Brain microvascular endothelial cell (primary cell): ENCODE measurements at regions not wholly inside any gene's neighbourhood (a gene's known extent, or its start where the extent isn't known, plus 50 kb on each side); places are given as distances from the start of the nearest gene placed in this dataset.
"Not testable (repeated sequence)": the region's sequence is repeated elsewhere in the genome, so short reads cannot be mapped to it uniquely, and the experiment has no call there.

ENCODE experiments used
- DNase-seq: peaks from one replicate; pipeline ENCODE4 v3.0.0-alpha.2; 2020
- H3K27ac ChIP-seq: fragments of 250-450 bp; sonication (Bioruptor Pico); 2 replicates; pipeline ENCODE4 v1.5.1; 2020; ENCODE audit warnings: mild to moderate bottlenecking, moderate library complexity
- H3K27me3 ChIP-seq: fragments of 250-450 bp; sonication (Bioruptor Pico); replicated peaks from 2 replicates; pipeline ENCODE4 v1.5.1; 2020; ENCODE audit warnings: mild to moderate bottlenecking
- H3K36me3 ChIP-seq: fragments of 250-450 bp; sonication (Bioruptor Pico); replicated peaks from 2 replicates; pipeline ENCODE4 v1.5.1; 2020; ENCODE audit warnings: mild to moderate bottlenecking
- H3K4me3 ChIP-seq: 2 replicates; pipeline ENCODE4 v1.5.1; 2011; ENCODE audit warnings: low read depth, mild to moderate bottlenecking, control low read depth, low read length, moderate library complexity
- CTCF ChIP-seq: IDR thresholded peaks from 2 replicates; pipeline ENCODE4 v1.5.1; 2011; ENCODE audit warnings: low read depth, mild to moderate bottlenecking, moderate library complexity, low read length, control low read depth, inconsistent platforms; ENCODE audit errors: missing control alignments
- in situ Hi-C: cut with HindIII; loops from 2 replicates; pipeline ENCODE4 v1.10.0; 2017; ENCODE audit warnings: low sequenced_read_pairs, low pct_ligation_motif_present

- no peaks in the 10 kb centered on the region for H3K36me3 ChIP-seq
- no peak for DNase-seq
- in situ Hi-C loops: no loop called here
- H3K27me3 ChIP-seq: no peaks in the 10 kb centered on the region
- H3K27ac ChIP-seq: no peak overlapping the region
- no peak overlapping the region for H3K4me3 ChIP-seq
- no peak for TF ChIP-seq CTCF
Observed at GRCh38 chr10:106378251-106378650, 786.3 kb downstream of the SORCS1 start.

- no peak for DNase-seq
- no peak overlapping the region for H3K27ac ChIP-seq
- no peaks in the 10 kb centered on the region for H3K27me3 ChIP-seq
- no peaks in the 10 kb centered on the region for H3K36me3 ChIP-seq
- H3K4me3 ChIP-seq: no peak overlapping the region
- TF ChIP-seq CTCF: no peak
- in situ Hi-C loops: no loop called here
Observed at GRCh38 chr10:106370751-106371150, 793.8 kb downstream of the SORCS1 start.

GRCh38 chr10:106360870-106361269 lies 803.6 kb downstream of the SORCS1 start:
- no peaks in the 10 kb centered on the region for H3K36me3 ChIP-seq
- no peaks in the 10 kb centered on the region for H3K27me3 ChIP-seq
- H3K27ac ChIP-seq: no peak overlapping the region
- no peak overlapping the region for H3K4me3 ChIP-seq
- no peak for TF ChIP-seq CTCF
- peak; percentile 53 for DNase-seq
- in situ Hi-C loops: no loop called here

GRCh38 chr10:106355450-106355849 lies 809.1 kb downstream of the SORCS1 start:
- Histone ChIP-seq H3K36me3 (no peaks in the 10 kb centered on the region), H3K27ac (no peak overlapping the region), H3K4me3 (no peak overlapping the region), H3K27me3 (no peaks in the 10 kb centered on the region)
- peak; percentile 44 for TF ChIP-seq CTCF
- in situ Hi-C loops: no loop called here
- no peak for DNase-seq

- TF ChIP-seq CTCF: no peak
- no peak for DNase-seq
- H3K27ac ChIP-seq: no peak overlapping the region
- in situ Hi-C loops: no loop called here
- H3K36me3 ChIP-seq: no peaks in the 10 kb centered on the region
- no peak overlapping the region for H3K4me3 ChIP-seq
- no peaks in the 10 kb centered on the region for H3K27me3 ChIP-seq
Observed at GRCh38 chr10:106348933-106349332, 815.6 kb downstream of the SORCS1 start.

GRCh38 chr10:106347547-106347946 lies 817.0 kb downstream of the SORCS1 start:
- H3K36me3 ChIP-seq: no peaks in the 10 kb centered on the region
- in situ Hi-C loops: no loop called here
- TF ChIP-seq CTCF: no peak

GRCh38 chr10:106343539-106343938 lies 821.0 kb downstream of the SORCS1 start:
- H3K36me3 ChIP-seq, H3K27me3 ChIP-seq, in situ Hi-C loops, DNase-seq, H3K4me3 ChIP-seq, H3K27ac ChIP-seq: not testable (repeated sequence)

More at GRCh38 chr10:106347547-106347946, 817.0 kb downstream of the SORCS1 start:
- Histone ChIP-seq H3K27ac (no peak overlapping the region), H3K4me3 (no peak overlapping the region), H3K27me3 (no peaks in the 10 kb centered on the region)
- no peak for DNase-seq
